AG04449 (cell line): ENCODE measurements at regions not wholly inside any gene's neighbourhood (a gene's known extent, or its start where the extent isn't known, plus 50 kb on each side); places are given as distances from the start of the nearest gene placed in this dataset.

Experiments
- CTCF ChIA-PET: fragments of 350-600 bp; formaldehyde crosslinking; extraction: SDS; loops from one replicate; lab custom pipeline; 2021; ENCODE audit warnings: antibody characterized with exemption; lab: Yijun Ruan, JAX
- POLR2A ChIA-PET: fragments of 400-600, 350-600 bp; formaldehyde crosslinking; extraction: SDS; loops from one replicate; lab custom pipeline; 2020; ENCODE audit warnings: antibody characterized with exemption, inconsistent platforms; lab: Yijun Ruan, JAX
- DNase-seq: peaks from one replicate; pipeline ENCODE4 v3.0.0-alpha.2; 2010; ENCODE audit warnings: low read depth, low spot score
- H3K4me3 ChIP-seq: 2 replicates; pipeline ENCODE4 v1.5.1; 2011; ENCODE audit warnings: low read depth, mild to moderate bottlenecking, control low read depth, low read length
- TF ChIP-seq, protein P1 (sequence below): IDR thresholded peaks from one replicate; pipeline ENCODE4 v1.5.1; 2011; ENCODE audit warnings: mild to moderate bottlenecking, moderate library complexity, low read length, control low read depth, inconsistent platforms; ENCODE audit not compliant: insufficient read depth; ENCODE audit errors: missing control alignments

DNA sequence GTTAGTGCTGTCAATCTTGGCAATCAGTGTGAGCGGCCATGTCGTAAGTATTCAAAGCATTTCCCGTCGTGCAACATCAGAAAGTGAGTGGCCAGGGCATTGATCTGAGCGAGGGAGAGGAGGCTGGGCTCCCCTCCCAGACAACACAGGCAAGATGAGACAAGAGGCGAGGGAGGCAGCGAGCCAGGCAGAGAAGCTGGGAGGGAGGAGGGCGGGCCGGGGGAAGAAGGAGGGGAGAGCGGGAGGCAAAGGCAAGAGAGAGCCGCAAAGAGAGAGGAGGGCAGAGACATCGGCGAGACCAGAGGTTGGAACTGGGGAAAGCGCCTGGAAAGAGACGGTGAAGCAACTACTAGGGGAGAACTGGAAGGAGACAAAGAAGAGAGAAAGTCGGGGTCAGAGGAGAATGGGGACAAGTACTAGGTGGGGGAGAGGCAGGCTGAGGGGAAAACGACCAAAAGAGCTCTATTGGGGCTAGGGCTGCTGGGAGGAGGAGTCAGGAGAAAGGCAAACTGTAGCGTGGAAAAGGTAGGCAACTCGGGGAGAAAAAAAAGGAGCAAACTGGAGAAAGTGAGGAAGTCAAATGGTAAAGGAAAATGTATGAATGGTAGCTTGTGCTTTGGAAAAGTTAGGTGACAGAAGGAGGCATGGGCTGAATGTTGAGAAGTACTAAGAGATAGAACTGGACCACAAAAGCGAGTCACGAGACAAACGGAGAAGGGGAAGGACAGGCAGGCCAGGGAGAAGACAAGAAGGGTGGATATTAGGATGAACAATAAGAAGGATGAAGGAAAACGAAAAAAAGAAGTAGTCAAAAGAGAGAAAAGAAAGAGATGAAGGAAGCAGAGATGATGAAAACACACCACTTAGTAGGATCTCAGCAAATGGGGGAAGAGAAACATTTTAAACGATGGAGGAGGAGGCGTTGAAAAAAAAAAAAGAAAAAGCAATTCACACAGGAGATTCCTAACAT lies 130.5 kb upstream of the C11orf58 start:
- ChIA-PET POLR2A (interaction anchor here (3.7 kb wide), 1 partner anchor 225 kb away, joined by 14 read pairs; no protein-coding TSS in a partner anchor), CTCF (interaction anchor here (0.6 to 1.8 kb wide), 5 partner anchors 97 to 958 kb away, joined by 3 to 8 read pairs (median 5); no protein-coding TSS in a partner anchor)
- TF ChIP-seq, protein P1, sequence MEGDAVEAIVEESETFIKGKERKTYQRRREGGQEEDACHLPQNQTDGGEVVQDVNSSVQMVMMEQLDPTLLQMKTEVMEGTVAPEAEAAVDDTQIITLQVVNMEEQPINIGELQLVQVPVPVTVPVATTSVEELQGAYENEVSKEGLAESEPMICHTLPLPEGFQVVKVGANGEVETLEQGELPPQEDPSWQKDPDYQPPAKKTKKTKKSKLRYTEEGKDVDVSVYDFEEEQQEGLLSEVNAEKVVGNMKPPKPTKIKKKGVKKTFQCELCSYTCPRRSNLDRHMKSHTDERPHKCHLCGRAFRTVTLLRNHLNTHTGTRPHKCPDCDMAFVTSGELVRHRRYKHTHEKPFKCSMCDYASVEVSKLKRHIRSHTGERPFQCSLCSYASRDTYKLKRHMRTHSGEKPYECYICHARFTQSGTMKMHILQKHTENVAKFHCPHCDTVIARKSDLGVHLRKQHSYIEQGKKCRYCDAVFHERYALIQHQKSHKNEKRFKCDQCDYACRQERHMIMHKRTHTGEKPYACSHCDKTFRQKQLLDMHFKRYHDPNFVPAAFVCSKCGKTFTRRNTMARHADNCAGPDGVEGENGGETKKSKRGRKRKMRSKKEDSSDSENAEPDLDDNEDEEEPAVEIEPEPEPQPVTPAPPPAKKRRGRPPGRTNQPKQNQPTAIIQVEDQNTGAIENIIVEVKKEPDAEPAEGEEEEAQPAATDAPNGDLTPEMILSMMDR, result no peak
- peak overlapping the region; percentile 79 for H3K4me3 ChIP-seq
- DNase-seq, result peak; percentile 45

DNA sequence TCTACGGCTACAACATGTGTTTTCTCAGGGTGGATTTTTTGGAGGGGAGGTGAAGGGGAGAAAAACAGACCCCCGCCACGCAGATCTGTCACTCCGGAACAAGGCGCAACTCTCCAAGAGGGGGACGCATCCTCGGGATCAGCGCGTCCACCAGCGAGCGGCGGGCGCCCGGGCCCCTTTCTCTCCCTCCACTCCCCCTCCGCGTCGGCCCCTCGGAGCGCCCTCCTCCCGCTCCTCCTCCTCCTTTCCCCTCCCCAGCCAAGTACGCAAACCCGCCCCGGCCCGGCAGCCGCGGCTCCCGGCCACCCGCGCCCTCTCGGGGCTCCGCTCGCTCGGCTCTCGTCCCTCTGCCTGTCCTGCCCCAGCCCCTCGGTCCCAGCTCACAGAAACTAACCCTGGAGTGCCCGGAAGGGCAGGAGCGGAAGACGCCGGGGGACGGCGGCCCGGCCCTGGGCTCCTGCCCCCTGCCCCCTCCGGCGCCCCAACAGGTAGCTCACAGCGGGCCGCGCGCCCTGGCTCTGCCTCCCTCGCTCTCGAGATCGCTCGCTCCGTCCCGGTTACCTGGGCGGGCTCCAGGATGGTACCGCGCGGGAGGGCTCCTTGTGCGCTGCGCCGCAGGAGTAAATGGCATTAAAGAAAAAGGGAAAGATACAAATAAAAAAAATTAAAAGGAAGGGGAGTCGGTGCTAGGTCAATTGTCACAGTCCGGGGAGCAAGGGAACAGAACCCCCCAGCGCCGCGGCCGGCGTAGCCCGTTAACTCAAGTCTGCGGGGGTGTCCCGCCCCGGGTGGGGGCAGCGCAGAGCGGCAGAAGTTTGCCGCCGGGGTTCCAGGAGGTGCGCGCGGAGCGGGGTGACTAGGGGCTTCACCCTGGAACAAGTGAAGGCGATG lies 131.4 kb upstream of the C11orf58 start:
- peak overlapping the region; percentile 79 for H3K4me3 ChIP-seq
- TF ChIP-seq, protein P1, result no peak
- no peak for DNase-seq
- CTCF ChIA-PET, result interaction anchor here (0.7 to 3.4 kb wide), 26 partner anchors 13 to 957 kb away, joined by 3 to 14 read pairs (median 4); no protein-coding TSS in a partner anchor
- POLR2A ChIA-PET, result interaction anchor here (0.7 to 3.7 kb wide), 5 partner anchors 153 to 717 kb away, joined by 3 to 14 read pairs (median 3); no protein-coding TSS in a partner anchor

DNA sequence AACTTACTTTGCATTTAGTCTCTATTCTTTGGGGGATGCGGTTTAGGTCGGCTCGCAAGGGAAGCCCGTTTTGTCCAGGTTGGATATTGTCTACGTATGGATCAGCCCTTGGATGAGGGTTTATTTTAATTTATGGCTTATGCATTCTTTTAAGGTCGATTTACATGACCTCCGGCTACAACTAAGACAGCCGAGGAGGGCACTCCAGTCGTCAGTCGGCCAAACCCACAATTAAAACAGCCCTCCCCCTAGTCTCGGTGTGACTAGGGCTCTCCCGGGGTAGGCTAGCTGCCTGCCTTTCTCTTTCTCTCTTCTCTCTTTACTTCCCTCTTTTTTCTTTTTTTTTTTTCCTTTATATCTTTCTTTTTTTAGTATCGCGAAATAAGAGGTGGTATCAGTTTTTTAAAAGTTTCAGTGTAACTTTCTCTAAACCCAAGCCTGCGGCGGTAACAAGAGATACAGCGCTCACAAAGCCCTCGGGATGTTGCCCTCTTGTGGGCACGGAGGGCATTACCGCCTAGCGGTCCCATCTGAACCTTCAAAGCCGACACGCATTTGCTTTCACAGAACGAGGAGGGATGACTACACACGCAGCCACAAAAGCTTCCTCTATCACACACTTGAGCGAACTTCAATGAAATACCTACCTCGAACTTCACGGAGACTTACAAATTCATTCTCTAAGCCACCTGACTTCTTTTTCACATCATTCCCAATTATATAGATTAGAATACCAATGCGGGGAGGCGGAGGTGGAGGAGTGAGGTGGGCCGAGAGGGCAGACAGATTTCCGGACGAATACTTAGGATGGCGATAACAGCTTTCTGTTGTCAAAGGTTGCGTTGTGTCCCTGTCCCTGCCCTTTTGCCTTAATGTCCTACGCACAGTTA lies 132.3 kb upstream of the C11orf58 start:
- POLR2A ChIA-PET, result interaction anchor here (0.6 to 3.7 kb wide), 10 partner anchors 141 to 717 kb away, joined by 3 to 14 read pairs (median 3); no protein-coding TSS in a partner anchor

DNA sequence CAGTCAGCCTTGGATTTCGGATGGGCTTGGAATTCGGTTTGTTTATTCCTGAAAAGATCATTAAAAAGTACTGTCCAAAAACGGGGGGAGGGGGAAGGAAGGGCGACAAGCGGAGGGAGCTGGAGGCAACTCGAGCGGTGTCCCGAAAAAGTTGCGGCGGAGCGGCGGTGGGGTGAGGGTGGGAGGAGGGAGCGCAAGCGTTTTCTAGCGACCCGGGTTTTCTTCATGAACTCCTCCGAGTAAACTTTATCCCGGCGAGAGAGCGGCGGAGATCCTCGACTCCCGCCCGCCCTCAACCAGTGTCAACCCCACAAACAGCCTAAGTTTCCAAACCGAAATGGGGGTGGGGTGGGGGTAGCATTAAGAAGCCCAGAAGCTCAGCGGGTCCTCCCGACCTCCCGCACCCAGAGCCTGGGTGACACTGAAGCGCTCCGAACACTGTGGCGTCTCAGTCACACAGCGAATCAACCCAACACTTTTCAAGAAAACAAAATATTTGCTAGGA lies 133.0 kb upstream of the C11orf58 start:
- ChIA-PET POLR2A (interaction anchor here (0.6 to 3.7 kb wide), 8 partner anchors 12 to 956 kb away, joined by 3 to 14 read pairs (median 3); no protein-coding TSS in a partner anchor), CTCF (interaction anchor here (0.8 to 3.4 kb wide), 15 partner anchors 18 to 835 kb away, joined by 3 to 14 read pairs (median 4); no protein-coding TSS in a partner anchor)
- TF ChIP-seq, protein P1, result no peak
- no peak for DNase-seq
- H3K4me3 ChIP-seq, result peak overlapping the region; percentile 79

More for the DNA sequence above, 132.3 kb upstream of the C11orf58 start:
- TF ChIP-seq, protein P1, result peak; percentile 96
- DNase-seq, result peak; percentile 73
- peak overlapping the region; percentile 79 for H3K4me3 ChIP-seq
- CTCF ChIA-PET, result interaction anchor here (0.7 to 3.4 kb wide), 28 partner anchors 12 to 838 kb away, joined by 3 to 14 read pairs (median 4); no protein-coding TSS in a partner anchor
